Naive thymus-derived CD8-positive, alpha-beta T cell (primary cell): ENCODE measurements at regions not wholly inside any gene's neighbourhood (a gene's known extent, or its start where the extent isn't known, plus 50 kb on each side); places are given as distances from the start of the nearest gene placed in this dataset.

Experiments used
- ATAC-seq, 2 donors: fragments of 150-1000 bp; cut with Tn5 transposase in 1 of 2; sonication (Bioruptor Pico), chemical (Tn5 transposase) in 1 of 2; 1 replicate in 1 of 2; 2 replicates in 1 of 2; pipeline ENCODE4 v1.10.0; 2021; ENCODE audit warnings: mild to moderate bottlenecking in 2 of 2, moderate library complexity in 2 of 2
- POLR2A ChIA-PET: fragments of 350-600 bp; sonication (Branson Sonifier 250); formaldehyde crosslinking; loops from one replicate; lab custom pipeline; 2021; ENCODE audit warnings: antibody characterized with exemption; lab: Charles Lee
- DNase-seq, 10 donors: peaks; one replicate each; pipeline versions ENCODE4 v3.0.0 to v3.0.0-alpha.2; 2020 to 2022
- H3K27ac Mint-ChIP-seq, 10 donors: one replicate each; pipeline ENCODE4 v1.8.0; 2020 to 2022; ENCODE audit warnings: mild to moderate bottlenecking in 10 of 10, mixed read lengths in 10 of 10, moderate library complexity in 4 of 10, inconsistent platforms in 1 of 10
- H3K27me3 Mint-ChIP-seq, 5 donors: one replicate each; pipeline ENCODE4 v1.8.0; 2021 to 2022; ENCODE audit warnings: mixed read lengths in 5 of 5
- H3K36me3 Mint-ChIP-seq, 3 donors: one replicate each; pipeline ENCODE4 v1.8.0; 2020 to 2022; ENCODE audit warnings: mixed read lengths in 3 of 3, mild to moderate bottlenecking in 2 of 3, inconsistent platforms in 1 of 3
- H3K4me1 Mint-ChIP-seq, 4 donors: one replicate each; pipeline ENCODE4 v1.8.0; 2021 to 2022; ENCODE audit warnings: mixed read lengths in 4 of 4
- H3K4me3 Mint-ChIP-seq, 10 donors: one replicate each; pipeline ENCODE4 v1.8.0; 2020 to 2022; ENCODE audit warnings: mild to moderate bottlenecking in 10 of 10, mixed read lengths in 10 of 10, moderate library complexity in 6 of 10, inconsistent platforms in 1 of 10
- H3K9me3 Mint-ChIP-seq, 9 donors: one replicate each; pipeline ENCODE4 v1.8.0; 2020 to 2022; ENCODE audit warnings: mixed read lengths in 9 of 9, mild to moderate bottlenecking in 3 of 9, inconsistent platforms in 1 of 9, moderate library complexity in 1 of 9

DNA sequence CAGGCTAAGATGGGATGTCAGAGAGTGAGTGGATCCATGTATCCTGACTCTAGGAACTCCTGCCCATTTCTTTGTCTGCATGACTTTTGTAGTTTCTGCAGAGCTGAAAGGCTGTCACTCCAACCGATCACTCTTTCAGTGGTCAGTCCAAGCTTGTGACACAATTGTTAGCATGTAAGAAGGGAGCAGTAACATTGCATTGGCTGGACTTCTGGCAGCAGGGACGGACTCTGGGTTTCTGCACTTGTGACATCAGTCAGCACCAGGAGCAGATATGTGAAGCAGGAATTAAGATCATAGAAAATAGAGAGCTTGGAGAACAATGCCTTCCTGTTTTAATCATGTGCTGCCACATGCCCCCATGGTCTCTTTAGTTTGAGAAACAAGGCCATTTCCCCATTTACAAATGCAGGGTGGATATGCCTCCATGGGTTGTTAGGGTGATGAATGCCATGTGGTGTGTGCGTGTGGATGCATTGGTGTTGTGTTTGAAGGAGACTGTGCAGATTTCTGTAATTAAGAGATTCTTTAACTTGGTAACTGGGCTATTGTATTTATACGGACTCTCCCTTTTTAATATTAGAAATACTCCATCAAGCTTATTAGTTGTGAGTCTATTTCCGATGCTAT, 214.3 kb upstream of the EPHA4 start:
- ATAC-seq (no peak), DNase-seq (no peak)
- POLR2A ChIA-PET: no interaction called here
- Mint-ChIP-seq H3K27me3 (peaks cover 0 to 3% (median 0%) of the 10 kb centered on the region in 5 donors), H3K36me3 (no peaks in the 10 kb centered on the region), H3K4me3 (no peak overlapping the region), H3K4me1 (no peaks in the 10 kb centered on the region), H3K9me3 (peaks cover 0 to 28% (median 4%) of the 10 kb centered on the region in 9 donors), H3K27ac (no peak overlapping the region)

- ATAC-seq: no peak
- POLR2A ChIA-PET: no interaction called here
These were observed 208.2 kb upstream of the EPHA4 start for GRCh38 chr2:221780281-221780688.

DNA sequence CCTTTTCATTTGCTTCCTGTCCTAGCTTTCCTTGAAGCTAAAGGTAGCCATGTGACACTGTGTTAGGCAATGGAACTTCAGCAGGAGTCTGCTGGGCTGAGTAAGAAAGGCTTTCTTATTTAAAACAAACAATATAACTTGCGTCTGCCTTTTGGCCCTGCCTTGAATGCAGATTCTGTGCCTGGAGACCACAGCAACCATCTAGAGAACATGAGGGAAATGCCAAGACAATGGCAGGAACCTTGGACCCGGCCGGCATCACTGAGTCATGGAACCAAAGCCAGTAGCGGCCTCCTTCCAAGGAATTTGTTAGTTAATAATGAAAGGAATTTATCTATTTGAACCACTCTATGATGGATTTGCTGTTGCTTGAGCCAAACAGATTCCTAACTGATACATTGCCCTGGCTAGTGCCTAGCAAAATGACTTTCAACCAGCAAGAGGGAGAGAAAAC, 207.5 kb upstream of the EPHA4 start:
- no peaks in the 10 kb centered on the region for H3K4me1 Mint-ChIP-seq
- POLR2A ChIA-PET: no interaction called here
- H3K9me3 Mint-ChIP-seq: peaks cover 0 to 18% (median 1%) of the 10 kb centered on the region in 9 donors
- H3K27ac Mint-ChIP-seq: no peak overlapping the region
- H3K36me3 Mint-ChIP-seq: no peaks in the 10 kb centered on the region
- no peak for ATAC-seq
- peaks cover 0 to 3% (median 2%) of the 10 kb centered on the region in 5 donors for H3K27me3 Mint-ChIP-seq
- DNase-seq: no peak
- H3K4me3 Mint-ChIP-seq: no peak overlapping the region

More at GRCh38 chr2:221780281-221780688, 208.2 kb upstream of the EPHA4 start:
- Mint-ChIP-seq H3K36me3 (no peaks in the 10 kb centered on the region), H3K27me3 (peaks cover 0 to 3% (median 2%) of the 10 kb centered on the region in 5 donors), H3K4me3 (no peak overlapping the region), H3K27ac (no peak overlapping the region), H3K4me1 (no peaks in the 10 kb centered on the region), H3K9me3 (peaks cover 0 to 18% (median 1%) of the 10 kb centered on the region in 9 donors)
- no peak for DNase-seq

DNA sequence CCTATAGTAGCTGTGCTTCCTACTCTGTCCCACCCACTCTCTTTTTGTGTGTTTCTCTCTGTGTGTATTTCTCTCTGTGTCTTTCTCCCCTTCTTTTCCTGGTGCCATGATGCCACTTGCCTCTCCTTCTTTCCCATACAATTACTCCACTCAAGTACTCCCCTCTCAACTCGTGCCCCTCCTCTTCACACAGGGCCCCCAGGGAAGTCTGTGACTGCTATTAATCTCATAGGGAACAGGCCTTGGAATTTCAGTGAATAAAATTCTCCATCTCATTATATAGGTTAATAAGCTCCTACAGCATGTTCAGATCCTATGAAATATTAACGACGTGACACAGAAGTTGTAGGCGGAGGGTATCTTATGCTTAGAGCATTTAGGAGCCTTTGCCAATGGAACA, 205.9 kb upstream of the EPHA4 start:
- DNase-seq (no peak), ATAC-seq (no peak)
- peaks cover 0 to 10% (median 0%) of the 10 kb centered on the region in 9 donors for H3K9me3 Mint-ChIP-seq
- POLR2A ChIA-PET: no interaction called here
- H3K4me1 Mint-ChIP-seq: no peaks in the 10 kb centered on the region
- H3K27ac Mint-ChIP-seq: no peak overlapping the region
- H3K4me3 Mint-ChIP-seq: no peak overlapping the region
- H3K36me3 Mint-ChIP-seq: no peaks in the 10 kb centered on the region
- peaks cover 0 to 3% (median 2%) of the 10 kb centered on the region in 5 donors for H3K27me3 Mint-ChIP-seq

DNA sequence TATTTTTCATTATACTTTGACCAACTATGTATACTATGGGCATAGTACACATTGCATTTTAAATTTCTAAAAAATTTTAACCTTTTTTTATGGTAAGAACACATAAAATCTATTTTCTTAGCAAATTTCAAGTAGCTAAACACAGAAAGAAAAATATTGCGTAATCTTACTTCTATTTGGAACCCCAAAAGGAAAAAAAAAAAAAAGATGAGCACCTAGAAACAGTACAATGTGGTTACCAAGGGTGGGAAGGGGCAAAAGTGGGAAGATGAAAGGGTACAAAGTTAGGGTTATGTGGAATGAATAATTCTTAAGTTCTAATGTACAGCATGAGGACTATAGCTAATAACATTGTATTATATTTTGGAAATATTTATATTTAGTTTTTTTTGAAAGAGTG, 205.0 kb upstream of the EPHA4 start:
- no peak overlapping the region for H3K4me3 Mint-ChIP-seq
- no peak overlapping the region for H3K27ac Mint-ChIP-seq
- DNase-seq: no peak
- H3K9me3 Mint-ChIP-seq: peaks cover 0 to 12% (median 0%) of the 10 kb centered on the region in 9 donors
- peaks cover 0 to 3% (median 2%) of the 10 kb centered on the region in 5 donors for H3K27me3 Mint-ChIP-seq
- no peaks in the 10 kb centered on the region for H3K4me1 Mint-ChIP-seq
- POLR2A ChIA-PET: no interaction called here
- ATAC-seq: no peak
- H3K36me3 Mint-ChIP-seq: no peaks in the 10 kb centered on the region

GRCh38 chr2:221775096-221775495, 203.0 kb upstream of the EPHA4 start:
- H3K27ac Mint-ChIP-seq: no peak overlapping the region
- DNase-seq (no peak), ATAC-seq (no peak)
- peaks cover 0 to 3% (median 2%) of the 10 kb centered on the region in 5 donors for H3K27me3 Mint-ChIP-seq
- no peaks in the 10 kb centered on the region for H3K36me3 Mint-ChIP-seq
- POLR2A ChIA-PET: no interaction called here
- no peaks in the 10 kb centered on the region for H3K4me1 Mint-ChIP-seq
- peaks cover 0 to 15% (median 0%) of the 10 kb centered on the region in 9 donors for H3K9me3 Mint-ChIP-seq
- H3K4me3 Mint-ChIP-seq: no peak overlapping the region

DNA sequence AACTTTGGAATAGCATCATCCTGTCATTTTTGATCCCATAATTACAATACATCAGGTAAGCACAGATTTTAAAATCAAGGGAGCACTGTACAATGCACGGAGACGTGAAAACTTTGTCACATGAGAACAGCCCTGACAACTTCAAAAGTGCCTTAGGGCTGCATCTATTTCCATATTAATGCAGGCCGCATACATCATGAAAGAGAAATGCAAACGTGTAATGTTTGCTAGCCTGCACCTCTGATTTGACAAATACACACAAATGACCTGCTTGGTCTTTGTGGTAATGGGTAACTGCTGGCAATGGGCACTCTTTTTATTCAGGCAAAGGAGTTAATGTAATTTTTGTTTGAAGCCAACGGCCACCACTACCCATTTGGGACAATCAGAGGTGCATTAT, 202.0 kb upstream of the EPHA4 start:
- Mint-ChIP-seq H3K4me3 (no peak overlapping the region), H3K27me3 (peaks cover 0 to 3% (median 2%) of the 10 kb centered on the region in 5 donors)
- no peak for ATAC-seq

GRCh38 chr2:221771297-221771696, 199.2 kb upstream of the EPHA4 start:
- Mint-ChIP-seq H3K36me3 (no peaks in the 10 kb centered on the region), H3K27me3 (peaks cover 0 to 3% (median 0%) of the 10 kb centered on the region in 5 donors), H3K4me3 (no peak overlapping the region), H3K27ac (no peak overlapping the region), H3K4me1 (no peaks in the 10 kb centered on the region), H3K9me3 (peaks cover 0 to 15% (median 0%) of the 10 kb centered on the region in 9 donors)
- DNase-seq (no peak), ATAC-seq (no peak)
- POLR2A ChIA-PET: no interaction called here

More for the DNA sequence above, 202.0 kb upstream of the EPHA4 start:
- no peak for DNase-seq
- Mint-ChIP-seq H3K27ac (no peak overlapping the region), H3K36me3 (no peaks in the 10 kb centered on the region), H3K9me3 (peaks cover 0 to 15% (median 0%) of the 10 kb centered on the region in 9 donors), H3K4me1 (no peaks in the 10 kb centered on the region)
- POLR2A ChIA-PET: no interaction called here

DNA sequence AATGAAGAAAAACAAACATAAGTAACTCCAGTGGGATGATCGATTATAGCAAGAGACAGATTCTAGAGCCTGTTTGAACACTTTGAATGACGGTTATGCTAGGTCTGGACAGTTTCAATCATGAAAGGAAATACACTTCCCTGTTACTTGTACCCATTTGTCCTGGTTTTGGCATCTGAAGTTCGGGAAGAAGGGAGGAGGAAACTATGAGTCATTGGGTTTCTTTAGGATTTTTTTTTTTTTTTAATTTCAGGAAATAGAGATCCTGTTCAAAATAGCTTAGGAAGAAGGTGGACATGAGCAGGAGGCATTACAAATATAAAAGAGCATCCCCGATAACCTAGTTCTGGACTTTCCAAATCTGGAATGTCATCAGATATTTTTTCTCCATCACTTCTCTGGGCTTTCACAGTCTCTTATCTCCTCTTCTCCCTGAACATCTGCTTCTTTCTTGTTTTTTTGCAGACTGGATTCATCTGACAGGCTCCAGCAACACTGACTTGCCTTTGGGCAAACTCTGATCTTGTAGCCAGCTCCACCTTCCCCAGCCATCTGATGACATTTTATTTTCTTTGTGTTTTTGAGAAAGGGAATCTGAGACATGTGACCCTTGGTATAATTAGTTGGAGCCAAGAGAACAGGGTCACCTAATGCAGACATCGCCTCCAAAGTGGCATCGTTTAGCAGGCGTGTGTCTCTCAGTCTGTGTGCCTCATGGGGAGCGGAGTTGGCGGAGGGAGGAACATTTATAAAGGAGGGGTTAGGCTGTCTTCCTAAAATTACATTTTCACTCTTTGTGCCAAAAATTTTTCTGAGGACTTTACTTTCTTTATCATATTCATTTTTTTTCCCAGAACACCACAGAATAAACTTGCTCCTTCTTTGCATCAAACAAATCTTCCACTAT, 195.3 kb upstream of the EPHA4 start:
- Mint-ChIP-seq H3K4me1 (no peaks in the 10 kb centered on the region), H3K36me3 (no peaks in the 10 kb centered on the region), H3K27ac (no peak overlapping the region), H3K27me3 (no peaks in the 10 kb centered on the region), H3K4me3 (no peak overlapping the region), H3K9me3 (peaks cover 0 to 5% (median 0%) of the 10 kb centered on the region in 9 donors)
- POLR2A ChIA-PET: no interaction called here
- DNase-seq (no peak), ATAC-seq (no peak)

GRCh38 chr2:221762496-221762895, 190.4 kb upstream of the EPHA4 start:
- no peak overlapping the region for H3K4me3 Mint-ChIP-seq
- no peak for DNase-seq
- POLR2A ChIA-PET: no interaction called here

GRCh38 chr2:221761260-221761659, 189.2 kb upstream of the EPHA4 start:
- peaks cover 0 to under 1% (median 0%) of the 10 kb centered on the region in 3 donors for H3K36me3 Mint-ChIP-seq
- POLR2A ChIA-PET: no interaction called here
- H3K9me3 Mint-ChIP-seq: peaks cover 0 to 15% (median 4%) of the 10 kb centered on the region in 9 donors
- DNase-seq (no peak), ATAC-seq (no peak)
- H3K27me3 Mint-ChIP-seq: no peaks in the 10 kb centered on the region
- H3K4me1 Mint-ChIP-seq: no peaks in the 10 kb centered on the region
- no peak overlapping the region for H3K4me3 Mint-ChIP-seq
- H3K27ac Mint-ChIP-seq: no peak overlapping the region

More at GRCh38 chr2:221762496-221762895, 190.4 kb upstream of the EPHA4 start:
- no peak for ATAC-seq
- peaks cover 0 to 15% (median 4%) of the 10 kb centered on the region in 9 donors for H3K9me3 Mint-ChIP-seq
- H3K36me3 Mint-ChIP-seq: no peaks in the 10 kb centered on the region
- no peak overlapping the region for H3K27ac Mint-ChIP-seq
- H3K27me3 Mint-ChIP-seq: no peaks in the 10 kb centered on the region
- no peaks in the 10 kb centered on the region for H3K4me1 Mint-ChIP-seq

DNA sequence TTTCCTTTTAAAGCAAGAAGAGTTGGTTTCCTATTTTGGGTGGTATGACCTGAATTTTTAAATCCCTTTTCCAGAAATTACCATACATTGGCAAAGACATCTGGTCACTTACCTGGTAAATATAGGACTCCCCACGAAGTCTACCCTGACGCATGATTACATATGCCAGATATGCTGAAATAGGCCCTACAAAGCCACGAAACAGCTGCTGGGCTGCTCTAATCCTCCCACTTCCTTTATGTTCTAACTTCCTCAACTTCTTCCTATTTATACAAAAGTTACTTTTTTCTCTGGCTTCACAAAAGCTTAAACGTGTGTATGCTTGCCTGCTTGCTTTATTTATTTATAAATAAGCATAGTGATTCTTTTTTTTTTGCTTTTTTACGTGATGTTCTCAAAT, 186.0 kb upstream of the EPHA4 start:
- Mint-ChIP-seq H3K4me3 (no peak overlapping the region), H3K27ac (no peak overlapping the region), H3K9me3 (peaks cover 0 to 20% (median 7%) of the 10 kb centered on the region in 9 donors), H3K27me3 (no peaks in the 10 kb centered on the region), H3K36me3 (peaks cover 0 to 2% (median 0%) of the 10 kb centered on the region in 3 donors), H3K4me1 (no peaks in the 10 kb centered on the region)
- POLR2A ChIA-PET: no interaction called here
- ATAC-seq: no peak
- DNase-seq: no peak

DNA sequence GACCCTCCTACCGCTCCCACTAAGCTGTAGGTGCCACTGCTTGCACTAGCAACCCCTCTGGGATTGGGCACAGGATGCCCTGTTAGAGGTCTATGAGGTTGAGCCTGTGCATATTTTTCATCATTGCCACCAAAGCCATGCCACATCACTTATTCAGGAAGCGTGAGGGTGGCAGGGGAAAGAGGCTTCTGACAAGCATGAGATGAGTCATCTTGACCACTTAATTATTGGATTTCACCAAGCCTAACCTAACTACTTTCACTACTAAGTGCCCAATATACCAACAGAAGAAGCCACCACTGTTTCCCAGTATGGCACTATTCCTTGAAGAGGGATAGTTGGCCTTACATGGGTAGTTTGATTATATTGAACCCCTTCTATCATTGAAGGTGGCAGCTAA, 181.3 kb upstream of the EPHA4 start:
- H3K4me1 Mint-ChIP-seq: no peaks in the 10 kb centered on the region
- no peak for DNase-seq
- H3K4me3 Mint-ChIP-seq: no peak overlapping the region
- POLR2A ChIA-PET: no interaction called here
- ATAC-seq: no peak
- no peak overlapping the region for H3K27ac Mint-ChIP-seq
- H3K9me3 Mint-ChIP-seq: peaks cover 0 to 13% (median 4%) of the 10 kb centered on the region in 9 donors
- no peaks in the 10 kb centered on the region for H3K27me3 Mint-ChIP-seq
- H3K36me3 Mint-ChIP-seq: peaks cover 0 to 2% (median 0%) of the 10 kb centered on the region in 3 donors
